Right lobe of liver (tissue), 4 donors: ENCODE measurements at regions not wholly inside any gene's neighbourhood (a gene's known extent, or its start where the extent isn't known, plus 50 kb on each side); places are given as distances from the start of the nearest gene placed in this dataset.

Experiments
- CTCF ChIP-seq, 4 donors: fragments of 200-600 bp in 3 of 4; fragments of 450-650 bp in 1 of 4; IDR thresholded peaks; one replicate each; pipeline versions ENCODE4 v1.5.1 to v1.8.0; 2016 to 2022; ENCODE audit warnings: antibody characterized with exemption in 4 of 4, mild to moderate bottlenecking in 2 of 4
- POLR2A ChIP-seq: fragments of 450-650 bp; IDR thresholded peaks from one replicate; pipeline ENCODE4 v1.6.1; 2017; ENCODE audit warnings: antibody characterized with exemption, mild to moderate bottlenecking
- donor health status: DM: no; HTN: no; CAD: no.
- donor health status: DM: no; HTN: no; CAD: no.
- donor health status: DM: no; HTN: yes; CAD: no.

- no peak for TF ChIP-seq CTCF (IDR thresholded peaks at IDR 0.05)
- TF ChIP-seq POLR2A = no peak
These were observed 204.0 kb upstream of the CRBN start for GRCh38 chr3:3383461-3383860.
